ENCODE measurements at regions not wholly inside any gene's neighbourhood (a gene's known extent, or its start where the extent isn't known, plus 50 kb on each side); places are given as distances from the start of the nearest gene placed in this dataset.
A peak's percentile ranks its signal among the peaks of the same experiment; 100 is the strongest.

- Histone ChIP-seq H3K9me3 (replicated peaks; ENCODE audit: control insufficient read depth, insufficient read depth, low read length) (peaks cover 5% of the 10 kb centered on the region; the same call in 1 of the 3 replicates), H3K4me3 (no peak overlapping the region), H3K4me2 (ENCODE audit: control insufficient read depth, insufficient read depth) (no peak overlapping the region), H3K27me3 (replicated peaks in 1 of 2; ENCODE audit: control insufficient read depth in 2 of 2, insufficient read depth in 2 of 2, low read length in 1 of 2) (no peaks in the 10 kb centered on the region), H3K79me2 (ENCODE audit: control insufficient read depth, insufficient read depth, low read length) (no peaks in the 10 kb centered on the region), H3K36me3 (ENCODE audit: control insufficient read depth in 2 of 2, insufficient read depth in 2 of 2, low read length in 1 of 2) (no peaks in the 10 kb centered on the region), H3K27ac (ENCODE audit: control insufficient read depth, insufficient read depth) (no peak overlapping the region), H3K9ac (ENCODE audit: control insufficient read depth, insufficient read depth, low read length) (no peak overlapping the region), H2AFZ (ENCODE audit: control insufficient read depth, low read depth, low read length) (no peak overlapping the region), H3K4me1 (ENCODE audit: control insufficient read depth, insufficient read depth, low read length) (no peaks in the 10 kb centered on the region), H4K20me1 (ENCODE audit: control insufficient read depth, insufficient read depth) (no peaks in the 10 kb centered on the region)
- in situ Hi-C loops (cut with MboI), result no loop called here
- ATAC-seq (no peak), FAIRE-seq (no peak), DNase-seq (ENCODE audit: low read depth, low spot score) (no peak)
- intact Hi-C loops (cut with micrococcal nuclease; ENCODE audit: unreplicated experiment), result no loop called here
- ChIA-PET POLR2A (no interaction called here), RAD21 (ENCODE audit: unreplicated experiment) (no interaction called here), CTCF (interaction anchor here (1.0 to 1.5 kb wide), 2 partner anchors 8 to 133 kb away, joined by 5 read pairs; no protein-coding TSS in a partner anchor), SMC1A (ENCODE audit: uncharacterized antibody, unreplicated experiment) (interaction anchor here (1.0 to 2.0 kb wide), 3 partner anchors 13 to 132 kb away, joined by 3 to 11 read pairs (median 3); no protein-coding TSS in a partner anchor)
- no peak for TF ChIP-seq HDAC6 (IDR thresholded peaks at IDR 0.05; ENCODE audit: unreplicated experiment)
- no peak for TF ChIP-seq SUZ12 (IDR thresholded peaks at IDR 0.05; ENCODE audit: unreplicated experiment)
- no peak for TF ChIP-seq BCL11A (IDR thresholded peaks at IDR 0.05; ENCODE audit: low read depth, low read length)
- TF ChIP-seq EP300 (IDR thresholded peaks at IDR 0.05; ENCODE audit: borderline replicate concordance in 1 of 2, control insufficient read depth in 1 of 2, low read depth in 2 of 2, low read length in 2 of 2), result no peak
- TF ChIP-seq ESRRA (IDR thresholded peaks at IDR 0.05; ENCODE audit: low read length), result no peak
- 97% methylated on average over 3 of the region's 3 CpGs for WGBS (ENCODE audit: insufficient coverage, insufficient replicate concordance, low lambda C conversion rate, missing lambda C conversion rate)
- no TSS peak for BruUV-seq (replicated peaks)
These were observed 232.9 kb upstream of the CXXC4 start for GRCh38 chr4:104727643-104728042.

GRCh38 chr4:104728380-104729122, 233.9 kb upstream of the CXXC4 start:
- H3K4me1 ChIP-seq (ENCODE audit: control insufficient read depth, insufficient read depth, low read length), result no peaks in the 10 kb centered on the region
- ChIA-PET CTCF (interaction anchor here (0.7 to 1.5 kb wide), 3 partner anchors 8 to 132 kb away, joined by 3 to 5 read pairs (median 5); no protein-coding TSS in a partner anchor), RAD21 (ENCODE audit: unreplicated experiment) (no interaction called here), POLR2A (no interaction called here), SMC1A (ENCODE audit: uncharacterized antibody, unreplicated experiment) (interaction anchor here (1.1 to 2.0 kb wide), 3 partner anchors 10 to 138 kb away, joined by 3 to 11 read pairs (median 3); no protein-coding TSS in a partner anchor)
- no peaks in the 10 kb centered on the region for H3K79me2 ChIP-seq (ENCODE audit: control insufficient read depth, insufficient read depth, low read length)
- peaks cover 5% of the 10 kb centered on the region; the same call in 1 of the 3 replicates for H3K9me3 ChIP-seq (replicated peaks; ENCODE audit: control insufficient read depth, insufficient read depth, low read length)
- TF ChIP-seq NFIC (IDR thresholded peaks at IDR 0.05; ENCODE audit: low read depth, low read length) (peak; percentile 44; the same call in 1 of the 2 replicates), JUNB (IDR thresholded peaks at IDR 0.05) (peak; percentile 41; the same call in 1 of the 2 replicates), ESRRA (IDR thresholded peaks at IDR 0.05; ENCODE audit: low read length) (no peak)
- BruUV-seq (replicated peaks), result no TSS peak
- ATAC-seq (peak; percentile 21; the same call in 1 of the 3 replicates), DNase-seq (ENCODE audit: low read depth, low spot score) (no peak), FAIRE-seq (no peak)
- no peaks in the 10 kb centered on the region for H3K27me3 ChIP-seq (replicated peaks in 1 of 2; ENCODE audit: control insufficient read depth in 2 of 2, insufficient read depth in 2 of 2, low read length in 1 of 2)
- no peak overlapping the region for H3K9ac ChIP-seq (ENCODE audit: control insufficient read depth, insufficient read depth, low read length)
- H2AFZ ChIP-seq (ENCODE audit: control insufficient read depth, low read depth, low read length), result peak overlapping the region; percentile 20; the same call in 1 of the 2 replicates
- H3K27ac ChIP-seq (ENCODE audit: control insufficient read depth, insufficient read depth), result no peak overlapping the region
- no peak overlapping the region for H3K4me2 ChIP-seq (ENCODE audit: control insufficient read depth, insufficient read depth)
- 15% methylated on average over 3 of the region's 3 CpGs for WGBS (ENCODE audit: insufficient coverage, insufficient replicate concordance, low lambda C conversion rate, missing lambda C conversion rate)
- no peaks in the 10 kb centered on the region for H3K36me3 ChIP-seq (ENCODE audit: control insufficient read depth in 2 of 2, insufficient read depth in 2 of 2, low read length in 1 of 2)
- H4K20me1 ChIP-seq (ENCODE audit: control insufficient read depth, insufficient read depth), result no peaks in the 10 kb centered on the region
- no peak overlapping the region for H3K4me3 ChIP-seq
- in situ Hi-C loops (cut with MboI) (no loop called here), intact Hi-C loops (cut with micrococcal nuclease; ENCODE audit: unreplicated experiment) (no loop called here)

Data from GM12878 (cell line).